SIG-M5 treated with dmso at 0.1 percent for 504 hours (cell line): ENCODE measurements at regions not wholly inside any gene's neighbourhood (a gene's known extent, or its start where the extent isn't known, plus 50 kb on each side); places are given as distances from the start of the nearest gene placed in this dataset.
A peak's percentile ranks its signal among the peaks of the same experiment; 100 is the strongest.
"Not testable (repeated sequence)": the region's sequence is repeated elsewhere in the genome, so short reads cannot be mapped to it uniquely, and the experiment has no call there.

Experiments
- DNase-seq: peaks from one replicate; lab custom pipeline; 2025; ENCODE audit not compliant: unreplicated experiment; lab: John Stamatoyannopoulos, UW

- DNase-seq, result peak; percentile 2
Observed at GRCh38 chr2:154507186-154507585, 191.3 kb upstream of the KCNJ3 start.

- DNase-seq, result no peak
Observed at GRCh38 chr2:154518872-154519271, 179.6 kb upstream of the KCNJ3 start.

- DNase-seq, result not testable (repeated sequence)
Observed at GRCh38 chr2:154520951-154521350, 177.5 kb upstream of the KCNJ3 start.

- no peak for DNase-seq
Observed at GRCh38 chr2:154526234-154526633, 172.3 kb upstream of the KCNJ3 start.

- no peak for DNase-seq
Observed at GRCh38 chr2:154527962-154528361, 170.5 kb upstream of the KCNJ3 start.

- DNase-seq, result no peak
Observed at GRCh38 chr2:154532004-154532403, 166.5 kb upstream of the KCNJ3 start.

GRCh38 chr2:154532763-154533162 is 165.7 kb upstream of the KCNJ3 start:
- DNase-seq, result no peak

- no peak for DNase-seq
Observed at GRCh38 chr2:154533300-154533940, 165.1 kb upstream of the KCNJ3 start.

- no peak for DNase-seq
Observed at GRCh38 chr2:154537024-154537423, 161.5 kb upstream of the KCNJ3 start.

- DNase-seq, result no peak
Observed at GRCh38 chr2:154537843-154538450, 160.5 kb upstream of the KCNJ3 start.

GRCh38 chr2:154546341-154546740 is 152.2 kb upstream of the KCNJ3 start:
- no peak for DNase-seq

GRCh38 chr2:154549869-154550268 is 148.6 kb upstream of the KCNJ3 start:
- DNase-seq, result no peak

GRCh38 chr2:154551649-154552048 is 146.8 kb upstream of the KCNJ3 start:
- DNase-seq, result no peak

- DNase-seq, result no peak
Observed at GRCh38 chr2:154554046-154554445, 144.4 kb upstream of the KCNJ3 start.

- DNase-seq, result no peak
Observed at GRCh38 chr2:154555710-154556109, 142.8 kb upstream of the KCNJ3 start.

- no peak for DNase-seq
Observed at GRCh38 chr2:154556146-154556545, 142.3 kb upstream of the KCNJ3 start.

- DNase-seq, result no peak
Observed at GRCh38 chr2:154556607-154557006, 141.9 kb upstream of the KCNJ3 start.

- no peak for DNase-seq
Observed at GRCh38 chr2:154557906-154558305, 140.6 kb upstream of the KCNJ3 start.

- DNase-seq, result no peak
Observed at GRCh38 chr2:154565433-154565832, 133.1 kb upstream of the KCNJ3 start.

GRCh38 chr2:154568413-154568812 is 130.1 kb upstream of the KCNJ3 start:
- DNase-seq, result no peak

GRCh38 chr2:154570501-154570900 is 128.0 kb upstream of the KCNJ3 start:
- no peak for DNase-seq

- not testable (repeated sequence) for DNase-seq
Observed at GRCh38 chr2:154576699-154577098, 121.8 kb upstream of the KCNJ3 start.

- DNase-seq, result no peak
Observed at GRCh38 chr2:154577390-154577789, 121.1 kb upstream of the KCNJ3 start.
